IPS DF 4.7 (cell line): ENCODE measurements at regions not wholly inside any gene's neighbourhood (a gene's known extent, or its start where the extent isn't known, plus 50 kb on each side); places are given as distances from the start of the nearest gene placed in this dataset.

Experiments used
- DNase-seq: peaks from one replicate; pipeline ENCODE4 v3.0.0-alpha.2; 2013; ENCODE audit warnings: low spot score; ENCODE audit errors: extremely low read depth

- no peak for DNase-seq
Measured at GRCh38 chr14:101706509-101707067, 54.9 kb upstream of the PPP2R5C start.

- no peak for DNase-seq
Measured at GRCh38 chr14:101707068-101707842, 54.3 kb upstream of the PPP2R5C start.

- DNase-seq = no peak
Measured at GRCh38 chr14:101707863-101708620, 53.5 kb upstream of the PPP2R5C start.

- no peak for DNase-seq
Measured at GRCh38 chr14:101708853-101709532, 52.5 kb upstream of the PPP2R5C start.

- DNase-seq = no peak
Measured at GRCh38 chr14:101709533-101709881, 52.0 kb upstream of the PPP2R5C start.

- DNase-seq = no peak
Measured at GRCh38 chr14:101709962-101710931, 51.3 kb upstream of the PPP2R5C start.

DNA sequence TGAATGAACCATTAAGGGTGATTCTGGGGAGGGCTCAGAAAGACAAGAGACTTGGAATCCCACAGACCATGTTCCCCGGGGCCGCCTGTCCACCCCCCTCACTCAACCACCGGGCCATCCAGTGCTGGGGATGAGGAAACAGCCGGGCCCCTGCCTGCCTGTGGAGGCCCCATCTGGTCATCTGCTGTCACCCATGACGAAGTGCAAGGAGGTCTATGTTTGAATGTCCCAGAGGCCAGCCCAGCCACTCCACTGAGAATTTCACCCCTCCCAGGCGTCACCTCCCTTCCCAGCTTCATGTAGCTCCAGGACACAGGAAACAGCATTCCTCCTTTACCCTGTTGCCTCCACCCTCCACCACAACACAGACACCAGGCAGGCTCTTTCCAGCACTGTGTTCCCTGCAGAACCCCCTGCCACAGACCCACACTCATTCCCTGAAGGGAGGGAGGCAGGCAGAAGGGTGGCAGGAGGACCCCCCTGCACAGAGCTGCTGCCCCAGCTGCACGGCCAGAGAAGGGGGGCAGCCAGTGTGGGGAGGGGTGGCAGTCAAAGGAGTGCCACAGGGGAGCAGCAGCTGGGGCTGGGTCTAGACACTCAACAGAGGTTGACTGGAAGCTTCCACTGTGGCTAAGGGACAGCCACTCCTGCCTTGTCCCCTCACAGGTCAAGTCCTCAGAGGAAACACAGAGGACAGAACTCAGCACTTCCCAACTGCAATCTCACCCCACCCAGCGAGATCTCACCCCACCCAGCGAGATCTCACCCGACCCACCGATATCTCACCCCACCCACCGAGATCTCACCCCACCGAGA, 50.3 kb upstream of the PPP2R5C start:
- DNase-seq = no peak
